ENCODE measurements at regions not wholly inside any gene's neighbourhood (a gene's known extent, or its start where the extent isn't known, plus 50 kb on each side); places are given as distances from the start of the nearest gene placed in this dataset.

DNA sequence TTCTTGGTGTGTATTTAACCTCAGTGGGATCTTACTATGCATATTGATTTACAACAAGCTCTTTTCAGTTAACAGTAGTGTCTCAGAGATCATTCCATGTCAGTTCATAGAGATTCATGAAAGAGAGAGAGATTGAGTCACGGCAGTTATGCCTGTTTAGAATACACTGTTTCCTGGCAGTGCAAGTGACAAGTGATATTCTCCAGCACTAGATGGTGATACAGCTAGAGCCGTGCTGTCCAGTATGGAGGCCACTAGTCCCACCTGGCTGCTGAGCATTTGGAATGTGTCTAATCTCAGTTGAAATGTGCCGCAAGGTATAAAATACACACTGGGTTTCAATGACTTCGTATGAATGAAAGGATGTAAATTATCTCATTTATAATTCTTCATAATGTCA, 184.4 kb downstream of the SUDS3 start:
- no peak for DNase-seq
- TF ChIP-seq, protein P1, sequence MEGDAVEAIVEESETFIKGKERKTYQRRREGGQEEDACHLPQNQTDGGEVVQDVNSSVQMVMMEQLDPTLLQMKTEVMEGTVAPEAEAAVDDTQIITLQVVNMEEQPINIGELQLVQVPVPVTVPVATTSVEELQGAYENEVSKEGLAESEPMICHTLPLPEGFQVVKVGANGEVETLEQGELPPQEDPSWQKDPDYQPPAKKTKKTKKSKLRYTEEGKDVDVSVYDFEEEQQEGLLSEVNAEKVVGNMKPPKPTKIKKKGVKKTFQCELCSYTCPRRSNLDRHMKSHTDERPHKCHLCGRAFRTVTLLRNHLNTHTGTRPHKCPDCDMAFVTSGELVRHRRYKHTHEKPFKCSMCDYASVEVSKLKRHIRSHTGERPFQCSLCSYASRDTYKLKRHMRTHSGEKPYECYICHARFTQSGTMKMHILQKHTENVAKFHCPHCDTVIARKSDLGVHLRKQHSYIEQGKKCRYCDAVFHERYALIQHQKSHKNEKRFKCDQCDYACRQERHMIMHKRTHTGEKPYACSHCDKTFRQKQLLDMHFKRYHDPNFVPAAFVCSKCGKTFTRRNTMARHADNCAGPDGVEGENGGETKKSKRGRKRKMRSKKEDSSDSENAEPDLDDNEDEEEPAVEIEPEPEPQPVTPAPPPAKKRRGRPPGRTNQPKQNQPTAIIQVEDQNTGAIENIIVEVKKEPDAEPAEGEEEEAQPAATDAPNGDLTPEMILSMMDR (IDR thresholded peaks at IDR 0.05), result no peak
- TF ChIP-seq EZH2 (IDR thresholded peaks at IDR 0.05; ENCODE audit: borderline replicate concordance, insufficient read depth, low read depth, low read length, poor library complexity, severe bottlenecking), result no peak
- Mint-ChIP-seq H3K27ac (no peak overlapping the region), H3K4me1 (no peaks in the 10 kb centered on the region), H3K4me3 (no peak overlapping the region), H3K27me3 (peaks cover 5% of the 10 kb centered on the region), H3K9me3 (ENCODE audit: insufficient read depth) (no peaks in the 10 kb centered on the region)
- Histone ChIP-seq H4K20me1 (ENCODE audit: control insufficient read depth, insufficient read depth, low read length, poor library complexity, severe bottlenecking) (no peaks in the 10 kb centered on the region), H3K27ac (ENCODE audit: low read length in 2 of 2) (no peak overlapping the region), H3K36me3 (replicated peaks in 1 of 2; ENCODE audit: control extremely low read depth in 1 of 2, control insufficient read depth in 1 of 2, extremely low read depth in 1 of 2, insufficient read depth in 2 of 2, low read length in 1 of 2) (no peaks in the 10 kb centered on the region), H3K9me3 (ENCODE audit: control extremely low read depth in 1 of 3, control insufficient read depth in 2 of 3, insufficient read depth in 1 of 3, low read length in 2 of 3) (no peaks in the 10 kb centered on the region), H3K27me3 (replicated peaks in 1 of 4; ENCODE audit: control extremely low read depth in 1 of 4, control insufficient read depth in 3 of 4, insufficient read depth in 4 of 4, low read length in 3 of 4) (no peaks in the 10 kb centered on the region), H3K9ac (ENCODE audit: low read length) (no peak overlapping the region), H2AFZ (ENCODE audit: insufficient read depth, low read depth, low read length, poor library complexity, severe bottlenecking) (no peak overlapping the region), H3K4me1 (ENCODE audit: control insufficient read depth in 2 of 2, insufficient read depth in 2 of 2, low read length in 2 of 2) (no peaks in the 10 kb centered on the region), H3K4me2 (replicated peaks; ENCODE audit: low read depth, low read length, poor library complexity, severe bottlenecking) (no peak overlapping the region), H3K79me2 (ENCODE audit: control insufficient read depth, insufficient read depth, low read length) (no peaks in the 10 kb centered on the region), H3K4me3 (ENCODE audit: control extremely low read depth in 1 of 5, extremely low read depth in 1 of 5, insufficient read depth in 1 of 5, low read depth in 2 of 5, low read length in 4 of 5) (no peak overlapping the region)
- no peak for ATAC-seq (ENCODE audit: low read depth)
- WGBS (ENCODE audit: insufficient coverage), result 67% methylated on average over 2 of the region's 4 CpGs
- ChIA-PET CTCF (no interaction called here), POLR2A (no interaction called here)
- intact Hi-C loops (cut with micrococcal nuclease), result no loop called here

GRCh38 chr12:118571730-118572129, 195.4 kb downstream of the SUDS3 start:
- H4K20me1 ChIP-seq (ENCODE audit: control insufficient read depth, insufficient read depth, low read length, poor library complexity, severe bottlenecking), result no peaks in the 10 kb centered on the region
- CTCF ChIA-PET, result no interaction called here
- H3K27ac ChIP-seq (ENCODE audit: low read length in 2 of 2), result no peak overlapping the region
- no peaks in the 10 kb centered on the region for H3K9me3 ChIP-seq (ENCODE audit: control extremely low read depth in 1 of 3, control insufficient read depth in 2 of 3, insufficient read depth in 1 of 3, low read length in 2 of 3)
- intact Hi-C loops (cut with micrococcal nuclease), result no loop called here
- TF ChIP-seq, protein P1 (IDR thresholded peaks at IDR 0.05), result no peak
- TF ChIP-seq EZH2 (IDR thresholded peaks at IDR 0.05; ENCODE audit: borderline replicate concordance, insufficient read depth, low read depth, low read length, poor library complexity, severe bottlenecking), result no peak
- no peaks in the 10 kb centered on the region for H3K79me2 ChIP-seq (ENCODE audit: control insufficient read depth, insufficient read depth, low read length)
- no peaks in the 10 kb centered on the region for H3K4me1 ChIP-seq (ENCODE audit: control insufficient read depth in 2 of 2, insufficient read depth in 2 of 2, low read length in 2 of 2)
- H3K4me3 ChIP-seq (ENCODE audit: control extremely low read depth in 1 of 5, extremely low read depth in 1 of 5, insufficient read depth in 1 of 5, low read depth in 2 of 5, low read length in 4 of 5), result no peak overlapping the region
- no peaks in the 10 kb centered on the region for H3K4me1 Mint-ChIP-seq
- H3K27me3 Mint-ChIP-seq, result peaks cover 4% of the 10 kb centered on the region
- WGBS (ENCODE audit: insufficient coverage), result 90% methylated on average over 4 of the region's 5 CpGs
- H2AFZ ChIP-seq (ENCODE audit: insufficient read depth, low read depth, low read length, poor library complexity, severe bottlenecking), result no peak overlapping the region
- no peak overlapping the region for H3K4me2 ChIP-seq (replicated peaks; ENCODE audit: low read depth, low read length, poor library complexity, severe bottlenecking)
- H3K36me3 ChIP-seq (replicated peaks in 1 of 2; ENCODE audit: control extremely low read depth in 1 of 2, control insufficient read depth in 1 of 2, extremely low read depth in 1 of 2, insufficient read depth in 2 of 2, low read length in 1 of 2), result no peaks in the 10 kb centered on the region
- DNase-seq, result no peak
- no peak overlapping the region for H3K4me3 Mint-ChIP-seq
- no peaks in the 10 kb centered on the region for H3K27me3 ChIP-seq (replicated peaks in 1 of 4; ENCODE audit: control extremely low read depth in 1 of 4, control insufficient read depth in 3 of 4, insufficient read depth in 4 of 4, low read length in 3 of 4)
- no peak overlapping the region for H3K9ac ChIP-seq (ENCODE audit: low read length)
- peaks cover 4% of the 10 kb centered on the region for H3K9me3 Mint-ChIP-seq (ENCODE audit: insufficient read depth)
- no peak overlapping the region for H3K27ac Mint-ChIP-seq
- ATAC-seq (ENCODE audit: low read depth), result no peak
- POLR2A ChIA-PET, result no interaction called here
